ENCODE measurements at regions not wholly inside any gene's neighbourhood (a gene's known extent, or its start where the extent isn't known, plus 50 kb on each side); places are given as distances from the start of the nearest gene placed in this dataset.

DNA sequence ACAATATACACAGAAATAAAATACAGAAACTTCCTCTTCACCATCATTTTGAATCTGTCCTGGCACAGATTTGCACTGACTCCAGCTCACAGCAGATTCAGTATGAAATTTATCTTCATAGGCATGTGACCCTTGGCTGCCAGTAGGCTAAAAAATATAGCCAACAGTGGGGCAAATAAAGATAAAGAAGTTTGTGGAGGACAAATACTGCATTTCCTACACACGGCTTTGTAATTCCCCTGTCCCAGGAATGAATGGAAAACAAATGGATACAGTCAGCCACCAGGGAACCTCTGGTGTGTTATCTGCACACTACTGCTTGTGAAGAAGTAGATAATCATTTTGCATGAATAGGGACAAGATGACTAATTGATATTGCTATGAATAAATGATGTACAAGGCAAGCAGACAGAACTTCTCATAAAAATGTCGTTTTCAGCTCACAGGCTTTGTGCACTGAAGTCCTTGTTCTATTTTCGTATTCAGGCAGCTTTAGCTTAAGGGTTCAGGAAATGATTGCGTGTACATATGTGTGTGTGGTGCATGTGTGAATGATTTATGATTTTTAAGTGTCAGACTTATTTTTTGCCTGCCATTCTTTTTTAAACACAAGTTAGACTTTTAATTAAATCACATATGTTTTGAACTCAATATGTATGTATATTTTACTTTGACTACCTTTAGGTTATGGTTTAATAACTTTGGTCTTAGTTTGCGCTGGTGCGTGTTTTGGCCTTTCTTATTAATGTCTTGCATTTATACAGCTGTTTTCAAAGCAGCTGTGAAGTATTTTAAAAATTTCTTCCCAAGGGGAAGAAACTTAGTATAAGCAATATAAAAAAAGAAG lies 543.8 kb upstream of the JAG1 start:
- DNase-seq (ENCODE audit: low spot score in 2 of 2) (no peak), FAIRE-seq (no peak)

DNA sequence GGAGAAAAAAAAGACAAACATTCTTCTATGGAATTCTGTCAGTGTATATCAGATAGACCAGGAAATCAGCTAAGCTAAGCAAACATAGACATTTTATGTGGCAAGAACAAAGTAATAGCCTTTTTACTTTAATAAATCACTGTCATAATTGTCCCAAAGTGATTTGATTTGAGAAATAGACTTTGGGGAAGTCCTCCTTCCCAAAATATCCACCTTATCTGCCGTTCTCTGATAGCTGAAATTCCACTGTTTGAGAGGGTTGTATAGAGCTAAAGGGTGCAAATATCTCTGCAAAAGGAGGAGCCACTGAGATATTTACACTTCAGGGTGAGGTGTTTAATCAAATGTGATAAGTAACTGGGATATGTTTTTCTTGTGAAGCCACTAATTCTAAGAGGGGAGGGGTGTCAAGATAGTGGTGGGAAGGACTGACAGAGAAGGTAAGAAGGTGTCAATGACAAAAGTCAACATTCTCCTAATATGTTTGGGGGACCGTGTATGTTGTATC lies 544.4 kb upstream of the JAG1 start:
- FAIRE-seq: no peak
- no peak for DNase-seq (ENCODE audit: low spot score in 2 of 2)

DNA sequence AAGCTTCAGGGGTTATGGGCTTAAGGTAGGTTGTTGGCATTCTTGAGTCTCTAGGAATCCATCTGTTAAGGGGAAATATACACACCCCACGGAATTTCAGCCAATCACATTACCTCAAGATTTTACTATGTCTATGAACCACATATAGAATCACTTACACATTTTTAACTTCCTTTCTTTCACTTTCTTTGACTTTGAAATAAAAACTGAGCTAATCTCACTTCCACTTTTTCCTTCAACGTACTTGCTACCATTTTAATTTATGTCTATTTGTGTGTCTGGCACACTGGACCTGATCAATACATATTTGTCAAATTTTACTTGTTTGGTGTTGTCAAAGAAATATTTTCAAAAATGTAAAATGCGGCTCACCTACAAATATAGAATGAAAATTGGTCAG lies 545.4 kb upstream of the JAG1 start:
- no peak for FAIRE-seq

DNA sequence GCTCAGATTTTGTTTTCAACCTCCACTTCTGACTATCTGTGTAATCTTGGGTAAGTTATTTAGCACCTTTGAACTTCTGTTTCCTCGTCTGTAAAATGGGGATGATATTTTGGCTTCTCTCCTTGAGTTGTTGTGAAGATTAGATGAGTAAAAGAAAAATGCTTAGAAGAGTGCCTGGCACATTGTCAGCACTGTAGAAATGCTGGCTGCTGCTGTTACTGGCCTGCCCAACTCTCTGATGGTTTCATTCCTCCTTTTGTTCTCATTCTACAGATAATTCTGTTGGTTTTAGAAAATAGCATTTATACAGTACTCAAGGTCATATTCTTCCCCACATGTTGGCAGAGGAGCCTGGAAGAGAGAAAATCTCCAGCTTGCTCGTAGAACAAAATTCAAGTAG lies 547.2 kb upstream of the JAG1 start:
- no peak for FAIRE-seq
- no peak for DNase-seq (ENCODE audit: low spot score in 2 of 2)

More for the DNA sequence above, 545.4 kb upstream of the JAG1 start:
- DNase-seq (ENCODE audit: low spot score in 2 of 2): no peak

DNA sequence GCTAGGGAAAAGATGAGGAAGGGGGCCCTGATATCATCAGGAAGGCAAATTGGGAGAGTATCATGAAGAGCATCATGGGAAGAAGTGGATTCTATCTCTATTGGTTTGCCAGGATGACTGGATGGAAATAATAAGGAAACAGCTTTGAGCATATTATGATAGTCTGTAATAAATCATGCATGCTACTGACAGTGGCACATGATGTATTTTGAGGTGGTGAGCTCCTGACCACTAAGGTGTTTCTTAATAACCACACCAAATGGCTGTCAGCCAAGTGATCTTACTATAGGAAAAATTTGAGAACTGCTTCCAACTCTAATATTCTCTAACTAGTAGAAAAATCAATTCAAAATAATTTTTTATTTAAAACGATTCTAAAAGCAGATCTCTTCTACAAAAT lies 548.4 kb upstream of the JAG1 start:
- DNase-seq (ENCODE audit: low spot score in 2 of 2): no peak
- FAIRE-seq: no peak

DNA sequence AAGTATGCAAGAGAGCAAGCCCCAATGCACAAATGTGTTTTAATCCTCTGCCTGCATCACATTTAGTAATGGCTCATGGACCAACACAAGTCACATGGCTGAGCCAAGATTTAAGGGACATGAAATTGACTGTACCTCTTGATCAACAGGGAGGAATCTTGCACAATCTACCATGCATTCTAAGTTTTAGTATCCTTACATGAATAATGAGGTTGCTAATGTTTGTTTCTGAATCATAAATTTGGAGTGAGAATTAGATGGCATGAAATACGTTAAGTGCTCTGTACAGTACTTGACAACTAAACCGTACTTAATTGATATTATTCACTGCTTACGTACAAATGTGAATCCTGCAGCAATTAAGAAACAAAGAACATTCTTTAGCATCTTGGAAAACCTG lies 553.8 kb upstream of the JAG1 start:
- FAIRE-seq (no peak), DNase-seq (ENCODE audit: low spot score in 2 of 2) (no peak)

DNA sequence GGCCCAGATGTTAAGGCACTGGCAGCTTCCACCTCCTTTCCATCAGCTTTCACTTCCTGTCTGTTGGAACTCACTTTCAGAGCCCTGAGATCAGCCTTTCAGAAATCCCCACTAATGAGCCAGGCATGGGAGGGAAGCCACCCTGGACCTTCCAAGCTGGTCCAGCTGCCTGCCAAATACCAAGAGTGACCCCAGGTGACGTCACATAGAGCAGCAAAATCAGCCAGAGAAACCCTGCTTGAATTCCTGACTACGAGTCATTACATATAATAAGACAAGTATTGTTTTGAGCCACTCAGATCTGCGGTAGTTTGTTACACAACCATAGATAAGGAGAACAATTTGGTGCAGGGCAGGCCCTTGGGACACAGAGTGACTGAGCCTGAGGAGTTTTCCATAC lies 556.0 kb upstream of the JAG1 start:
- DNase-seq (ENCODE audit: low spot score in 2 of 2) (no peak), FAIRE-seq (no peak)

DNA sequence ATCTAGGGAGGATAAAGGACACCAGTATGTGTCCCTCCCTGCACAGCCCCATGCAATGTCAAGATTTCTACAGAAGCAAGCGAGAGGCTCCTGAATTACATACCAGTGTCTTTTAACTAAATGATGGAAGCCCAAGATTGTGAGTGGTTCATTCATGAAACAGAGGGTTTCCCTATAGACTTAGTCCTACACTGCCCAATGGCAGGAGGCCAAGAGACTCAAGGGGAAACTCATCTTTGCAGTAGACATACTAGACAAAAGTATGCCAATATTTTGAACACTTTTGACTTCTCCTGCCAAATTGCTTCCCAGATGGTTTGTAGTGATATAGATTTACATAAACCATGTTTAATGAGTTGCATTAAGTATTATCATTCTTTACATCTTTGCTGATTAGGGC lies 557.2 kb upstream of the JAG1 start:
- FAIRE-seq: no peak
- no peak for DNase-seq (ENCODE audit: low spot score in 2 of 2)

DNA sequence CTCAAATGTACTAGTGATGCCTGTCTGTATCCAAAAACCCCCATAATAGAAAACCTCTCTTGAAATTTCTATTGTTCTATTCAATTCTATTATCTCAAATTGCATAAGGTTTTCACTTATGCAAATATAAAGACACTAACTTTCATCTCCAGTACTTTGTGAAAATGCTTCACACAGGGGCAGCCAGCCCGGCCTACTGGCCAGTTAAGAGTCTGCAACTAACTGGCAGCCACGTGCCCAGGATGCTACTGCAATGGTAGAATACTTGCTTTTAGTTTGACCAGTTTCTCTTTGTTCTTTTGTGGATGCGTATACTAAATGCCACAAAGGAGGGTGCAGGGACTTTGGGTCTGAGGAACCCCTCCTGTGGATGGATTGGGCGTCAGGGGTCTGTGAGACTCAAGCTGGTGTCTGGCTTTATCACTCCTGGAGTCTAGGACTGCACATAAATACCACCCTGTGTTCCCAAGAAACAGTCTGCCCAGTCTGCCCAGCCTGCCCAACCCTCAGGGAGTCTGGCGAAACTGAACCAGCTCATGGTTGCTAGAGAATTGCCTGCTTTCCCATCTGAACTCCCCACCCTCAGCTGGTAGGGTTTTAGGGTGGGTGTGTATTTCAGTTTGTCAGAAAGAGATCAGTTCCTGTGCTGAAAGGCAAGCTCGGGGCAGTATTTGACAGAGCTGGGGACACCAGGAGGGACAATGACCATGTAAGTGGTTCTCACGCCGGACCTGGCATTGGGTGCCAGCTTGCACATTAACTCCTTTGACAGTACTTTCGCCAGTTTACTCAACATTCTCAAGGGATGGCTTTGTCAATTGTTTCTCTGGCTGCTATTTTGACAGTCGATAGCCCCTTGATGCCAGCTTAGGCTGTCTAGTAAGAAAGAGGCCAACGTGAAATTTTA lies 558.2 kb upstream of the JAG1 start:
- FAIRE-seq (no peak), DNase-seq (ENCODE audit: low spot score in 2 of 2) (no peak)

DNA sequence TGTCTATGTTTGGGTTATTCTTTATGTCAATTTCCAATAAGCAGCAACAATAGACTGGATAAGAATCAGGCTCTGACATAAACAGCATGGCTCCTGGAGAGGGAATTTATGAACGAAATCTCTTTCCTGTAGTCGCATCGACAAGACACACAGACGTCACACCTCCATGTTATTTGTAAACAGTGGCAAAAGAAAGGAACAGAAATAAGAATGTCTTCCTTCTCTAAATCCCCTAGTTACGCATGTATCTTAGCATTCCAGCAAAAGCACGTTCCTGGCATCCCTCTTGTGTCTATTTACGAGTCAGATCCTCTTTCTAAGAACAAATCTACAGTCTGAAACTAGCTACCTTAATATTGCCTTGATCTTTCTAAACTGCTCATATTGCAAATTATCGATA lies 559.1 kb upstream of the JAG1 start:
- no peak for FAIRE-seq
- DNase-seq (ENCODE audit: low spot score in 2 of 2): no peak

DNA sequence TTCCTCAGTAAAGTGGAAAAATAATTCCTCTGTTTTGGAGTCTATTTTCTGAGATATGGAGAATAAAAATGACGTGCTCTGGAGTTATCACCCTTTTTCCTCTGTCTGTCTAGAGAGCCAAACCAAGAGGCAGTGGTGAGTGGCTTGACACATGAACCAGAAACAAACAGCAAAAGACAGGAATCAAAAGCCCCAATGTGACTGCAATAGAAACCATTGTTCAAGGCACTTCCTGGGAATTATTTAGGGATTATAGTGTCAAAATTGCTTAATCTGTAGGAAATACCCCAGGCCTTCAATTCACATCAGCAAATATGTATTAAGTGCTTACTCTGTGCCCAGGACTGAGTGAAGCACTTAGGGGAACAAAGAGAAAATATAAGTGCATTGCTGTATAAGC lies 560.4 kb upstream of the JAG1 start:
- no peak for DNase-seq (ENCODE audit: low spot score in 2 of 2)
- FAIRE-seq: no peak

DNA sequence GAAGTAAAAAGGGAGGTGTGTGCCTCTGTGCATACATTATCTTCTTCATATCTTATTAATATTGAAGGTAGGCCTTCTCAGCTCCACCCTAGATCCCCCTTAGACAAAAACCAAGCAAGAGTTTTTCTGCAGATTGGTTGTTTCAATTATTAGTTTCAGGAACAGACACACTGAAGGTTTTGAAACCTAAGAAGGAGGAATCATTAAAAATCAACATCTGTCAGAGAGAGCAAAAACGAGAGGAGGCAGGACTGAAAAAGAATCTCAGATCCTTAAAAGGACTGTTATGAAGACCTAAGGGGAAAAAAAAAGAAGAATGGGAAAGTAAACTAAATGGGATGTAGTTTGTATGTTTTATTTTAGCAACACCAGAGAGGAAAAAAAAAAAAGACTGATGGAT lies 560.8 kb upstream of the JAG1 start:
- DNase-seq (ENCODE audit: low spot score in 2 of 2) (no peak), FAIRE-seq (no peak)

DNA sequence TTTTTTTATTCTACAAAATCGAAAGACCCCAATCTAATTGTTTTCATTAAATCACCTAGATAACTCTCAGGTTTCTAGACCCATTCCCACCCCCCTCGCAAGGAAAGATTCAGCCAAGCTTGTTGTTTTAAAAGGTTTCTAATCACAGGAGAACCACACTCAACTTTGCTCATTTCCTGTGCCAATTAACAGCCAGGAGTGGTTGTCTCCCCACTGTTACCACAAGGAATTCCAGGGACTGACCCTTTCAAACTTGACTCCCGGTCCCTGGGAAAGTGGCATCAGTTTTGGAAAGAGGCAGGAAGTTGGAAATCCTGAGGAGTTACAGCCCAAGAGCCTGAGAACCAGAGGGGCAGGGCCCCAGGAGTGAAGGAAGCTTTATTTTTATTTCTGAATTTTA lies 561.3 kb upstream of the JAG1 start:
- DNase-seq (ENCODE audit: low spot score in 2 of 2): no peak
- FAIRE-seq: no peak

DNA sequence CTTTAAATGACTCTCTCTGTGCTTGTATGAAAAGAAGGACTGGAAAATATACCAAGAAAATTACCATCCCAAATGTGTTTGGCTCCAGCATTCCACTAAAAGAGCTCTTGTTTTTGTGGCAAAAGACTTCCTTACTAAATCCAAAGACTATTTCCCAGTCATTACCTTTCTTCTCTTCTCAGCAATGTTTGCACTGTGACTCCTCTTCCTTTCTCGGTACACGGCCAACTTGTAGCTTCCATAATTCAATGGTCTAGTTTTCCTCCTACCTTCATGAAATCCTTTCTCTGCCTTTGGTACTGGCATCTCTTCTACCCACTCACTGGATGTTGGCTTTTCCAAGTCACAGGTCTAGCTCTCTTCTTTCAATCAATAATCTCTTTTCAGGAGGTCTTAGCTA lies 568.5 kb upstream of the JAG1 start:
- no peak for DNase-seq (ENCODE audit: low spot score in 2 of 2)
- no peak for FAIRE-seq

DNA sequence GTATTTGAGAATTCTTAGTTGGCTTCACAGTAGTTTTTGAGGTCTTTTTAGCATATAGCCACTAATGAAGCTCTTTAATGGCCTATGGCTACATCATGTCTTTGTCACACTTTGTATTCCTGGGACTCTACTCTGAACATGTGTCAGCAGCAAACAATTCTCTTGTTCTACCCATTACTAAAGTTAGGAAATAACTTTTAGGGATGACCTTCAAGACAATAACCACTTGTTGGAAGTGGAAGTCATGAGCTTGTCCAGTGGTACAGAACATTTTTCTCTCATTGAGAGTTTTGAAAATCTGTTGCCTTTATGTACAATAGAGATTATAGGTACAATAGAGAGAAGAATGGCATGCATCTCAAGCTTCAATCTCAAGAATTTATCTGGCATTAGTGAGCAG lies 571.6 kb upstream of the JAG1 start:
- FAIRE-seq (no peak), DNase-seq (ENCODE audit: low spot score in 2 of 2) (no peak)

DNA sequence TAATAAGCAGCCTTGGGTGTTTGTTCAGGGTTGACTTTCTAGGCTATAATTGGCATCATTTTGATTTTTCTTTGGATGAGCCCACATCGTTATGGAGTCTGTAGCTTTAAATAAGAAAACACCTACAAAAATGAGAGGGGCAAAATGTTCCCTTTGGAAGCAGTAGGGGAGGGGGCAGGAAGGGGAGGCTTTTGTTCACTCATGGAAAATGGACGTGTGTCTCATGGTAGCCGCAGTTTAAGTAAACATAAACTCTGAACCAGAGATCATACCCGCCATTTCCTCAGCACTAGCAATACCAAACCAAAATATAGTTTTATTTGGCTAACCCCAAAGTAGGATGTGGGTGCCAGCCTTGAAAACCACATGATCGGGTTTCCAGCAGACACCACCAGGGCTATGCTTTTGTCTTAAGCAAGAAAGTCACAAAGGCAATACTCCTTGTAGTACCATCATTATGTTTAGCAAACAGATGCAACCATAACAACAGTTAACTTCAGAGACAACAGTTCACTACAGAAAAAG lies 572.5 kb upstream of the JAG1 start:
- DNase-seq (ENCODE audit: low spot score in 2 of 2): no peak
- FAIRE-seq: no peak

DNA sequence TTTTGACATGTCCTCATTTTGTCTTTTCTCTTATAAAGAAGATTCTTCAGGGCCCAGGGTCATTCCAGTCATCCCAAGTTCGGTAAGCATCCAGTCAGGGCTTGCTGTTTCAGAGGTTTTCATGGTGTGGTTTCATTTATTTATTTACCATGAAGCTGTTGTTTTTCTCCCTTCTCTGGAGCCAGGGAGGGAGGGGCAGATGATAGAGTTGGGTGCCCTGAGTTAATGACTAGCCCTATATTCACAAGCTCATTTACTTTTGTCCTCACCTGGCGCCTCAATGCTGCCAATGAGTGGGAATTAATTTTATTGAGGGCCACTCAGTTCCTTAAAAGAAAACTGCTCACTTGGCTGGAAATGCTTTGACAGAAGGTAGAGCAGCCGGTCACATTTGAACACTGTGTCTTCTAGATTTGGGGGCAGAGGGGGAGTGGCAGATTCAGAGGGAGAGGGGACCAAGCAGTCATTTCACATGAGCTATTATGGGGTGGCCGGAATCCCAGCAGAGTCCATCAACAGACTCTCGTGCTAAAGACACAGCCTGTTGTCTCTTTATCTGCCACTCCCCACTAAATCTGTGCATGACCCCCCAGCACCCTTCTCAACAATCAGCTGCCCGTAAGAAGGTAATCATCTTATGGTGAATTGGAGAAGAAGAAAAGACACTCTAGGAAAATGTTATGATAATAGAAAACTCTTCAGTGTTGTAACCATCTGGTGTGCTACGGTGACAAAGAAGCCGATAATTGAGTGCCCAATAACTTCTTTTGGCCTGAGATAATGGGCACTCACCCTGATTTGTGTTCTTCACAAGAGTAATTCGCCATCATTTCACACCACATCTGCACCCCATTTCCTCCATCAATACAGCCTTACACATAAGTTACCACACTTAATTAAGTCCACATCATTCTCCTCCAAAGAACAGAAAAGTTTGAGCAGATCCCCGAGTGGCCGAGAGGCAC lies 573.5 kb upstream of the JAG1 start:
- no peak for FAIRE-seq
- DNase-seq (ENCODE audit: low spot score in 2 of 2): no peak

DNA sequence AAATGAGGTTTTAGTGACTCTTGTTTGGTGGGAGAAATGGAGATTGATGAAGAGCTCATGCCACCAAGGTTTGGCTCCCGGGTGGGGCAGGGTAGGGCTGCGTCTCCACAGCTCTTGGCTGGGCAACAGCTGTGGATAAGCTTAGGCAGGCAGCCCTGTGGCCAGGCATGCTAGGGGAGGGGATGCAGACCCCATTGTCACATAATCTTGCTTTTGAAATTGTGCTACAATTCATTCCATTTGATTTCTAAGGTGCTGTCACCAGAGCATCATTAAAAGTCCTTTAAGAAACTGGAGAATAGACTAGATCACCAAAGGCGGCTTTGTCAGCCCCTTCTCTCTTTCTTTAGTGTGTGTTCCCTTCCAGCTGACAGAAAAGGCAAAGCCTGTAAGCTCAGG lies 574.2 kb upstream of the JAG1 start:
- no peak for FAIRE-seq
- DNase-seq (ENCODE audit: low spot score in 2 of 2): no peak

DNA sequence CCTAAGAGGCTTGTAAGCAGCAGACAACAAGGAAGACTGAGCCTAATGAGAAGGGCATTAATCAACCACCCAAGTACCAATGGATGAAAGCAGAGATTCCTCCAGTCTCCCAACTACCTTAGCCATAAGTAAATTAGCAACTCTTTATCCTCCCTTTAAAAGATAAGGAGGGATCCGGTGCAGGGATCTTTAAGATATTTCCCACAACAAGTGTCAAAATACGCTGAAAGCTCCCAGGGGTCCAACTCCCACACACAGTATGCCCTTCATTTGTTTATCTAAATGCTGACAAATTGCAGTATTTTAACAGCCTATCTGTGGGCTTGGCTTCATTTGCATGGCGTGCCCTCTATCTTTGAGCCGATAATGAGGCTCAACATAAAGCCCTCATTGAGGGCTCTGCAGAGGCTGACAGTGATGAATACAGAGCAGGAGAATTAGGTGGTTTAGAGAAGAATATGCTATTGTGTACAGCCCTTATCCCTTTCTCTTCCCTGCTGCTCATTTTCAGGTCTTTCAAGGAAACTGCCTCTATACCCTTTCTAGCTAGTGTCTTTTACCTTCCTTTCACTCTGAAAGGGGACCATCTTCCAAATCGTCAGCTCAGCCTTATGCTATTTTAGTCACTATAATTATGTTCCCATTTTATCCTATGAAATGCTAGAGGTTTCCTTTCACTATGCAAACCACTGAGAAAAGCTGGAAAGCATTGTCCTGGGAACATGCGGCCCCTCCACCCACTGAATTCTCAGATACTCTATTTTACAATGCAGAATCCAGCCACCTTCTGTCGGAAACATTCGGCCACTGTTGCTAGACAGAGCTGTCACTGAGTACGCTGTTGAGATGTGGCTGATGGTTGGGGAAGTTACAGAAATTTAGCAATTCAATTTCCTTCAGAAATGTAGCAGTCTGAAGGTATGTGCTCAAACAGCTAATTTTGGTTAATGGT lies 575.2 kb upstream of the JAG1 start:
- DNase-seq (ENCODE audit: low spot score in 2 of 2) (no peak), FAIRE-seq (no peak)

Measured in frontal cortex (tissue), 3 donors.